GM13977 (cell line): ENCODE measurements at regions not wholly inside any gene's neighbourhood (a gene's known extent, or its start where the extent isn't known, plus 50 kb on each side); places are given as distances from the start of the nearest gene placed in this dataset.

Source experiments
- DNase-seq: peaks from one replicate; pipeline ENCODE4 v3.0.0; 2012; ENCODE audit warnings: low spot score
- in situ Hi-C: fragments of 300-500 bp; cut with MboI; formaldehyde crosslinking; loops from one replicate; pipeline ENCODE4 v1.12.0; 2022; ENCODE audit warnings: low sequenced_read_pairs, low pct_unique_long_range_greater_than_20kb, mixed read lengths, inconsistent platforms; ENCODE audit not compliant: unreplicated experiment
- TF ChIP-seq, protein P1 (sequence below): IDR thresholded peaks from 2 replicates; pipeline ENCODE4 v1.5.1; 2012; ENCODE audit warnings: mild to moderate bottlenecking, control low read depth; ENCODE audit not compliant: insufficient read depth; ENCODE audit errors: extremely low read depth, missing control alignments

DNA sequence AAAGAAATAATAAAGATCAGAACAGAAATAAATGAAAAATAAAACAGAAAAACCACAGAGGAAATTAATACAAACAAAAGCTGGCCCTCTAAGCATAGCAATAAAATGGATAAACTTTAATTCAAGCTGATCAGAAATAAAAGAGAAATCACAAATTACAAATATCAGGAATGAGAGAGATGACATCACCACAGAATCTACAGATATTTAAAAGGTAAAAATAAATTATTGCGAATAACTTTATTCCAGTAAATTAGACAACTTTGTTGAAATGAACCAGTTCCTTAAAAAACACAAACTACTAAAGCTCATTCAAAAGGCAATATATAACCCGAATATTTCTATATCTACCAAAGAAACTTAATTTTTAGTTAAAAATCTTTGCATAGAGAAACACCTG is 131.7 kb downstream of the PPP1R3A start:
- no peak for DNase-seq
- TF ChIP-seq, protein P1, sequence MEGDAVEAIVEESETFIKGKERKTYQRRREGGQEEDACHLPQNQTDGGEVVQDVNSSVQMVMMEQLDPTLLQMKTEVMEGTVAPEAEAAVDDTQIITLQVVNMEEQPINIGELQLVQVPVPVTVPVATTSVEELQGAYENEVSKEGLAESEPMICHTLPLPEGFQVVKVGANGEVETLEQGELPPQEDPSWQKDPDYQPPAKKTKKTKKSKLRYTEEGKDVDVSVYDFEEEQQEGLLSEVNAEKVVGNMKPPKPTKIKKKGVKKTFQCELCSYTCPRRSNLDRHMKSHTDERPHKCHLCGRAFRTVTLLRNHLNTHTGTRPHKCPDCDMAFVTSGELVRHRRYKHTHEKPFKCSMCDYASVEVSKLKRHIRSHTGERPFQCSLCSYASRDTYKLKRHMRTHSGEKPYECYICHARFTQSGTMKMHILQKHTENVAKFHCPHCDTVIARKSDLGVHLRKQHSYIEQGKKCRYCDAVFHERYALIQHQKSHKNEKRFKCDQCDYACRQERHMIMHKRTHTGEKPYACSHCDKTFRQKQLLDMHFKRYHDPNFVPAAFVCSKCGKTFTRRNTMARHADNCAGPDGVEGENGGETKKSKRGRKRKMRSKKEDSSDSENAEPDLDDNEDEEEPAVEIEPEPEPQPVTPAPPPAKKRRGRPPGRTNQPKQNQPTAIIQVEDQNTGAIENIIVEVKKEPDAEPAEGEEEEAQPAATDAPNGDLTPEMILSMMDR, result no peak
- in situ Hi-C loops, result no loop called here

DNA sequence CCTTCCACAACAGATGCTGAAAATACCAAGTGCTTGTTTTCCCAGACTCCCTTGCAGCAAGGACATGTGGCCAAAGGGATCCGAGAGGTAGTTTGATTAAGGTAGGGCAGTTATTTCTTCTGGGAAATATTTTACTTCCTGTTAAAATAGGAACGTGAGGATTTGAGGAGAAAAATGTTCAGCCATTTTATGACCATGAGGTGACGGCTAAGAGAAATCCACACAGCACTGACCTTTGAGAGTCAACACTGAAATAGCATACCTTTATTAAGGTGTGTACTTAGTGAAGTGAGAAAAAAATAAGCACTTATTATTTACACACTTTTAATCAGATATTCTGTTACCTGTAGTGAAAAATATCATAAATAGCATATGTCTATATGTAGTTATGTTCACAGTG is 133.9 kb downstream of the PPP1R3A start:
- no peak for DNase-seq
- in situ Hi-C loops, result no loop called here
- TF ChIP-seq, protein P1, result no peak

DNA sequence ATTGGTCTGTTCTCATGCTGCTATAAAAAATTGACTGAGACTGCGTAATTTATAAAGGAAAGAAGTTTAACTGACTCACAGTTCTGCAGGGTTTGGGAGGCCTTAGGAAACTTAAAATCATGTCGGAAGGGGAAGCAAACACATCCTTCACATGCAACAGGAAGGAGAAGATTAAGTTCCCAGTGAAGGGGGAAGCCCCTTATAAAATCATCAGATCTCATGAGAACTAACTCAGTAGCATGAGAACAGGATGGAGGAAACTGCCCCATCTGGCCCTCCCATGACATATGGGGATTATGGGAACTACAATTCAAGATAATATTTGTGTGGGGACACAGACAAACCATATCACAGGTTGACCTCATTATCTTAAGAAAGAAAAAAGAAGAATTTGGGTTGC is 134.5 kb downstream of the PPP1R3A start:
- no peak for DNase-seq
- in situ Hi-C loops, result no loop called here
- TF ChIP-seq, protein P1, result no peak

DNA sequence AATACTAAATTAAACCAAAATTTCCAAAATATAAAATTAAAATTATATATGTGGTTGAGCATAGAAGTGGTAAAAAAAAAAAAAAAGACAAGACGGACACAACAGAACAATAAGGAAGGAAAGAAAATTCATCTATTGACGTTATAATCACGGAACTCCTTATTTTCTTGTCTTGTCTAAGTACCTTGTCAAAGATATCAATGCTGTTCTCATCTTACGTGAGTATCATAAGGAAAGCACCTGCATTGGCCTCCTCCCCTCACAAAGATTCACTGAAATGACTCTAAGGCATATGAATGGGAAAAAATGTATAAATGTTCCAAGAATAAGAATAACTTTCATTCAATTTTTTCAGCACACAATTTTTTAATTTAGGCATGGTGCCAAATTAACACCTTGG is 135.4 kb downstream of the PPP1R3A start:
- in situ Hi-C loops, result no loop called here
- no peak for DNase-seq
- TF ChIP-seq, protein P1, result no peak

DNA sequence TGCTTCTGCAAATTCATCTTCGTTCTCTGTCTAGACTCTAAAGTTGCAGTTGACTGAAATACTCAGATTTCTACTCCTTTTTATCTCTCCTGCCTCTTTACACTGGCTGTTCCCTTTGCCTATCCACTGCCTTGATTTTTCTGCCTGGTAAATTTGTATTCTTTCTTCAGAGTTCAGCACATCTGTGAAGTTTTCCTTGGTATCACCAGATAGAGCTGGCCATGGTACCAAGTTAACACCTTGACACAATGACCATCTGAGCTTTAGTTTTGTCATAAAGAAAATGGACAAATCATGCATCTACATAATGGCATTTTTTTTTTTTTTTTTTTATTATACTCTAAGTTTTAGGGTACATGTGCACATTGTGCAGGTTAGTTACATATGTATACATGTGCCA is 143.0 kb downstream of the PPP1R3A start:
- no peak for DNase-seq
- TF ChIP-seq, protein P1, result no peak
- in situ Hi-C loops, result no loop called here

DNA sequence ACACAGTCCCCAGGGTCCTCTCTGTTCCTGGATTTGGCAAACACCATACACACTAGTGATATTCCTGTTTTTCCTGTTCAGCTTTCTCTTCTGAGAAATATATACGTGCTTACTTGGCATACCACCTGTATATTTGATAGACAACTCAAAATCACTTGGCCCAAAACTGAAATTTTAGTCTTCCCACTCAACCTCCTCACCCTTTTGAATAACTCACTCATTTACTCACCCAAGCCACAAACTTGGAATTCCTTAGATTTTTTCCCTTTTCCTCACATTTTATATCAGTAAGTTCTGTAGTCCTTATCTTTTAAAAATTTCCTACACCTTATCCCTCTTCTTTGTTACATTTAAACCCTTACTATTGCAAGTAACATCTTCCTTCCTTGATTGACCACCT is 143.4 kb downstream of the PPP1R3A start:
- in situ Hi-C loops, result no loop called here
- DNase-seq, result no peak
- TF ChIP-seq, protein P1, result no peak
